Fibroblast of villous mesenchyme (primary cell): ENCODE measurements at regions not wholly inside any gene's neighbourhood (a gene's known extent, or its start where the extent isn't known, plus 50 kb on each side); places are given as distances from the start of the nearest gene placed in this dataset.
"Not testable (repeated sequence)": the region's sequence is repeated elsewhere in the genome, so short reads cannot be mapped to it uniquely, and the experiment has no call there.

Experiments used
- DNase-seq: peaks from one replicate; pipeline ENCODE4 v3.0.0-alpha.2; 2010; ENCODE audit warnings: low read depth
- H3K4me3 ChIP-seq: 2 replicates; pipeline ENCODE4 v1.5.1; 2011; ENCODE audit warnings: low read depth, mild to moderate bottlenecking, low read length
- TF ChIP-seq, protein P1 (sequence below): IDR thresholded peaks from 2 replicates; pipeline ENCODE4 v1.5.1; 2012; ENCODE audit warnings: low read depth, mild to moderate bottlenecking, low read length; ENCODE audit not compliant: insufficient read depth

DNA sequence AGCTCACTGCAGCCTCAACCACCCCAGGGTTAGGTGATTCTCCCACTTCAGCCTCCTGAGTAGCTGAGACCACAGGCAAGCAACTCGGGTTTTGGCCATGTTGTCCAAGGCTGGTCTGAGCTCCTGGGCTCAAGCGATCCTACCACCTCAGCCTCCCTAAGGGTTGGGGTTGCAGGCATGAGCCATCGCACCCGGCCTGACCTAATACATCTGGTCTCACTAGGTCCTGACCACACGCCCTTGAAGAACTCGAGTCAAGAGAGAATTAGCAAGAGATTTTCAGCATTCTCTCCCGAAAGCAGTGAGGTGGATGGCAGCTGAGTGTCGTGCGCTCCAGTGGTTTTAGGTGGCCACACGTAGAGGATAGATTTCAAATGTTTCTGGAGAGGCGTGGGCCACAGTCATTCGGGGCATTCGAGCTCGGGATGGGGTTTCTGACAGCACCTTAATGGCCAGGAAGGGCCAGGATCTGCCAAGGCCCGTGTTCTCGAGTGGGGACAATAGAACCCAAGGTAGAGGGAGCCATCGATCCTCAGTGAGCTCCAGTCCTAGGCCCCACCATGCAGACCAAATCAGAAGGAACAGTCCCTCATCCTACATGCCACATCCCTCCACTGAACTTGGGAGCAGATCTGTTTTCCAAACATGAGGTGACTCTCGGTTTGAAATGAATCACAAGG, 193.1 kb downstream of the ALG10 start:
- TF ChIP-seq, protein P1, sequence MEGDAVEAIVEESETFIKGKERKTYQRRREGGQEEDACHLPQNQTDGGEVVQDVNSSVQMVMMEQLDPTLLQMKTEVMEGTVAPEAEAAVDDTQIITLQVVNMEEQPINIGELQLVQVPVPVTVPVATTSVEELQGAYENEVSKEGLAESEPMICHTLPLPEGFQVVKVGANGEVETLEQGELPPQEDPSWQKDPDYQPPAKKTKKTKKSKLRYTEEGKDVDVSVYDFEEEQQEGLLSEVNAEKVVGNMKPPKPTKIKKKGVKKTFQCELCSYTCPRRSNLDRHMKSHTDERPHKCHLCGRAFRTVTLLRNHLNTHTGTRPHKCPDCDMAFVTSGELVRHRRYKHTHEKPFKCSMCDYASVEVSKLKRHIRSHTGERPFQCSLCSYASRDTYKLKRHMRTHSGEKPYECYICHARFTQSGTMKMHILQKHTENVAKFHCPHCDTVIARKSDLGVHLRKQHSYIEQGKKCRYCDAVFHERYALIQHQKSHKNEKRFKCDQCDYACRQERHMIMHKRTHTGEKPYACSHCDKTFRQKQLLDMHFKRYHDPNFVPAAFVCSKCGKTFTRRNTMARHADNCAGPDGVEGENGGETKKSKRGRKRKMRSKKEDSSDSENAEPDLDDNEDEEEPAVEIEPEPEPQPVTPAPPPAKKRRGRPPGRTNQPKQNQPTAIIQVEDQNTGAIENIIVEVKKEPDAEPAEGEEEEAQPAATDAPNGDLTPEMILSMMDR, result no peak
- no peak overlapping the region for H3K4me3 ChIP-seq
- DNase-seq, result no peak

DNA sequence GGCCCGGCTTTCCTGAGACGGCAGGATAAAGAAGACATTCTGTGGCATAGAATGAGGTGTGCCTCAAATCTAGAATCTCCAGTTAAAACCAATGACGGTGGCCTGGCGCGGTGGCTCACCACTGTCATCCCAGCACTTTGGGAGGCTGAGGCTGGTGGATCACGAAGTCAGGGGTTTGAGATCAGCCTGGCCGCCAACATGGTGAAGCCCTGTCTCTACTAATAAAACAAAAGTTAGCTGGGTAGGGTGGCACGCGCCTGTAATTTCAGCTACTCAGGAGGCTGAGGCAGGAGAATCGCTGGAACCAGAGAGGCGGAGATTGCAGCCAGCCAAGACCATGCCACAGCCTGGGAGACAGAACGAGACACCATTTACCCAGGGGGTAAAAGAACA, 193.6 kb downstream of the ALG10 start:
- DNase-seq, result no peak
- TF ChIP-seq, protein P1, result no peak
- H3K4me3 ChIP-seq, result no peak overlapping the region

DNA sequence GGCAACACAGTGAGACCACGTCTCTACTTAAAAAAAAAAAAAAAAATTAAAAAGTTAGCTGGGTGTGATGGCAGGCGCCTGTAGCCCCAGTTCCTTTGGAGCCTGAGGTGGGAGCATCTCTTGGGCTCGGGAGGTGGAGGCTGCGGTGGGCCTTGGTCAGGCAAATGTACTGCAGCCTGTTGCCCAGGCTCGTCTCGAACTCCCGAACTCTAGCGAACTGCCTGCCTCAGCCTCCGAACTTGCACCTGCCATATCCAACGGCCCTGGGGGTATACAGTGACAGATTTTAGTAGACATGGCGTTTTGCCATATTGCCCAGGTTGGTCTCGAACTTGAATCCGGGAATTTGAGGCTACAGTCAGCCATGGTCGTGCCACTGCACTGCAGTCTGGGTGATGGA, 195.4 kb downstream of the ALG10 start:
- no peak for DNase-seq
- TF ChIP-seq, protein P1, result no peak
- no peak overlapping the region for H3K4me3 ChIP-seq

DNA sequence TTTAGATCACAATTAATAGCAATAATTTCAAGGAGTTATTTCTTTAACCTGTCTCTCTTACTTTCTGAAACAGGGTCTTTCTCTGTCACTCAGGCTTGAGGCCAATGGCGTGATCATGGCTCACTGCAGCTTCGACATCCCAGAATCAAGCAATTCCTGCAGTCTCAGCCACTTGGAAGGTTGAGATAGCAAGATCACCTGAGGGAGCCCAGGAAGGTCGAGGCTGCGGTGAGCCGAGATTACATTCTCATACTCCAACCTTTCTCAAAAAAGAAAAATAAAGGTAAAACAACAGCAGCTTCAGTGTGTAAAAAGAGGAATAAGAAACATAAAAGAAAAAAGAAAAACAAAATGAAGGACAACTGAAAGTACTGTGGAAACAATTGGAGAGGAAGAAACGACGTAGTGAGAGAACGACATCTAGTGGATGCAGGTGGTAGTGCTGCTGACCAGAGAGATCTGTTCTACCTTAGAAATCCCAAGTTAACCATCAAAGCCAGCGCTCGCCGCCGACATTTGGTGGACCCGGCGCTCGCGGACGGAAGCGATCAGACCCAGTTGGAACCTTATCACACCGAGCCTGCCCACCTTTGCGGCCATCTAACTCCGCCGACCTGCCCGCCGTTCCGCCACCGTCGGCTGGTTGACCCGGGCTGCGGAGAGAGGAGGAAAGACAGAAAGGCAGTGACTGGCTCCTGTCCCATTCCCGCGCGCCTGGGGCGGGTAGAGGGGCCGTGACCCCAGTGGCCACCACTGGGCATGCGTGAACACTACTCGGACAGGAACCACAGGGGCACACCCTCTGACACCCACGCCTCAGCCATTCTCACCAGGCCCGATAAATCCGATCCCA, 196.1 kb downstream of the ALG10 start:
- DNase-seq, result peak; percentile 51
- TF ChIP-seq, protein P1, result peak; percentile 86
- peak overlapping the region; percentile 25 for H3K4me3 ChIP-seq

DNA sequence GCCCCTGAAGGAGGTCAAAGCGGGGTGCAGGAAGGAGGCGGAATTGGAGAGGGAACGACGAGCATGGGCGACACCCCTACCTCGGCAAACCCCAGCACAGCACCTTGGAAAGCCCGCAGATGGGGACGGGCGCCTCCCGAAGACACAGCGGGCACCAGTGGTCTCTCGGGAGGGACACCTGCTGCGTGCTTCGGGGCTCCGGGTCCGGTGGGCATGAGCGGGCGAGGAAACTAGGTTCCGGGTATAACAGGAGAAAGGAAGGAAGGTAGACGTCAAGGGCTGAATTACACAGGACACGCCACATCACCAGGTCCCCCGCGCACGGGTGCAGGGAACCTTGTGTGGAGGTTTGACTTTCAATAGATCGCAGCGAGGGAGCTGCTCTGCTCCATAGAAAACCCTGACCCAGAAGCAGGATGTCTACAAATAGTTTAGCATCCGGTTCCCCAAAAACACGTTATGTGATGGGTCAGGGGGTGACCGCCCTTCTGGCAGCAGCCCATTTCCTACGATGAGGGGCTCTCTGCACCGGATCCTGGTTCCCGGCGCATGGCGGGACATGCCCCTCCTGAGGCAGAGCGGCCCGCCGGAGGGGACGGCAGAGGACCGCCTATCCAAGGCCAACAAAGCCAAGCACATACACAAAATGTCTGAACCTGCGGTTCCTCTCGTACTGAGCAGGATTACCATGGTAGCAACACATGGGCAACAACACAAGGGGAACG, 196.9 kb downstream of the ALG10 start:
- TF ChIP-seq, protein P1, result no peak
- no peak overlapping the region for H3K4me3 ChIP-seq
- DNase-seq, result no peak

DNA sequence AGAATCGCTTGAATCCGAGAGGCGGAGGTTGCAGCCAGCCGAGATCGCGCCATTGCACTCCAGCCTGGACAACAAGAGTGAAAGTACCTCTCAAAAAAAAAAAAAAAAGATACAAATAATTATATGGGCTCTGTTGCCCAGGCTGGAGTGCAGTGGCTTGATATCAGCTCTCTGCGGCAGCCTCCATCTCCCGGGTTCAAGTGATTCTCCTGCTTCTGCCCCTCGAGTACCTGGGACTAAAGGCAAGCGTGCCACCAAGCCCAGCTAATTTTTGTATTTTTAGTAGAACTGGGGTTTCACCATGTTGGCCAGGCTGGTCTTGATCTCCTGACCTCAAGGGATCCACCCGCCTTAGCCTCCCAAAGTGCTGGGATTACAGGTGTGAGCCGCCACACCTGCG, 197.8 kb downstream of the ALG10 start:
- not testable (repeated sequence) for H3K4me3 ChIP-seq, DNase-seq

DNA sequence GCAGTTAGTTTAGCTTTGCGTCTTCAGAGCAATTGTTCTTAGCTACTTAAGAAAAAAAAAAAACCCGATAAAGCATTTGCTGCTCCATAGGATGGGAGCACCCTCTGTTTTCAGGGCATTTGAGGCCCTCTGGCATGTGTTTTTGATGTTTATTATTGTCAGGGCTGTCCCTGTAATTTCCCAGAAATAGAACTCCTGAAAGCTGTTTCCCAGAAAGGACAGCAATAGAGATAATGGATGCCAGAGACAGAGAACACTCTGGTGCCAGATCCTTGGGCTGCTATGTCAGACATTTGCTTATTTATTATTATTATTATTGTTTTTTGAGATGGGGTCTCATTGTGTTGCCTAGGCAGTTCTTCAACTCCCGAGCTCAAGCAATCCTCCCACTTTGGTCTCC, 201.3 kb downstream of the ALG10 start:
- DNase-seq, result no peak
- H3K4me3 ChIP-seq, result no peak overlapping the region
- TF ChIP-seq, protein P1, result no peak

DNA sequence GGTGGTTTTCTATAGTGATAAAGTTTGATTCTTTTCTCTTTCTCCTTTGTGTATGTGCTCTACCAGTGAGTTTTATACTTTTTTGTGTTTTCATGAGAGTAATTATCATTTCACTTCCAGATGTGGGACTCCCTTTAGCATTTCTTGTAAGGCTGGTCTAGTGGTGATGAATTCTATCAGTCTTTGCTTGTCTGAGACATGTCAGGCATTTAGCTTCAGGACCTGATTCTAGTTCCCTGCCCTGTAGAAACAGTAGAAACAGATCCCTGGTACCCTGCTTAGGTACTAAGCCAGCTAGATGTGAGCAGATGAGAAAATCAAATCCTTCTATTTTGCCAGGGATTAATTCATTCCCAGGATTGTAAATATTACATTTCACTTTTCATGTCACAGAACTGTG, 203.7 kb downstream of the ALG10 start:
- DNase-seq, H3K4me3 ChIP-seq: not testable (repeated sequence)

DNA sequence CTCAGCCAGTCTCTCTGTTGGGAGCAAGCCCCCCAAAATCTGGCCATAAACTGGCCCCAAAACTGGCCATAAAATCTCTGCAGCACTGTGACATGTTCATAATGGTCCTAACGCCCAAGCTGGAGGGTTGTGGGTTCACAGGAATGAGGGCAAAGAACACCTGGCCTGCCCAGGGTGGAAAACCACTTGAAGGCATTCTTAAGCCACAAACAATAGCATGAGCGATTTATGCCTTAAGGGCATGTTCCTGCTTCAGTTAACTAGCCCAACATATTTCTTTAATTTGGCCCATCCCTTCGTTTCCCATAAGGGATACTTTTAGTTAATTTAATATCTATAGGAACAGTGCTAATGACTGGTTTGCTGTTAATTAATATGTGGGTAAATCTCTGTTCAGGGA, 205.8 kb downstream of the ALG10 start:
- not testable (repeated sequence) for H3K4me3 ChIP-seq, DNase-seq

DNA sequence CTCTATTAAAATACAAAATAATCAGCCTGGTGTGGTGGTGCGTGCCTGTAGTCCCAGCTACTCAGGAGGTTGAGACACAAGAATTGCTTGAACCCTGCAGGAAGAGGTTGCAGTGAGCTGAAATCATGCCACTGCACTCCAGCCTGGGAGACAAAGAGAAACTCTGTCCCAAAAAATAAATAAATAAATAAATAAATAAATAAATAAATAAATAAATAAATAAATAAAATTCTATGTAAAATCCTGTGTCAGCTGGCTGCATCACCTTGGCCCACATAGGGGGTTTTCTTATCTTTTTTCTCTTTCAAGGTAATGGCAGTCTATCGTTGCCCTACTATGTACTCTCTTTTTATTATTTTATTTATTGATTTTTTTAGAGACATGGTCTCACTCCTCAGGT, 206.7 kb downstream of the ALG10 start:
- not testable (repeated sequence) for DNase-seq

More for the DNA sequence above, 206.7 kb downstream of the ALG10 start:
- not testable (repeated sequence) for H3K4me3 ChIP-seq
